A549 (cell line): ENCODE measurements at regions not wholly inside any gene's neighbourhood (a gene's known extent, or its start where the extent isn't known, plus 50 kb on each side); places are given as distances from the start of the nearest gene placed in this dataset.

Source experiments
- EP300 ChIP-seq, 2 experiments: fragments of >200 bp; sonication (Bioruptor Twin); formaldehyde crosslinking; IDR thresholded peaks; 2 replicates in 1 of 2; 3 replicates in 1 of 2; pipeline ENCODE4 v1.6.1; 2016 to 2017
- FOXS1 ChIP-seq: fragments of 250-450 bp; sonication (Bioruptor Pico); IDR thresholded peaks from 2 replicates; pipeline ENCODE4 v1.5.0; 2020; ENCODE audit warnings: mild to moderate bottlenecking, moderate library complexity
- MAZ ChIP-seq: fragments of 150-350 bp; IDR thresholded peaks from 2 replicates; pipeline ENCODE4 v1.6.1; 2014; ENCODE audit warnings: antibody characterized with exemption, low read depth, low read length, borderline replicate concordance
- MYC ChIP-seq: IDR thresholded peaks from 2 replicates; pipeline ENCODE4 v1.6.1; 2012; ENCODE audit warnings: mild to moderate bottlenecking, inconsistent platforms, low read length, improper control_type of control experiment, borderline replicate concordance
- PBX3 ChIP-seq: IDR thresholded peaks from 2 replicates; pipeline ENCODE4 v1.6.1; 2012
- POLR2A ChIP-seq: IDR thresholded peaks from 2 replicates; pipeline ENCODE4 v1.6.1; 2012; ENCODE audit warnings: mild to moderate bottlenecking, low read length
- RCOR1 ChIP-seq: fragments of 150-350 bp; IDR thresholded peaks from 2 replicates; pipeline ENCODE4 v1.6.1; 2014; ENCODE audit warnings: antibody characterized with exemption, low read length, low read depth
- SMC3 ChIP-seq: fragments of >200 bp; sonication (Bioruptor Twin); formaldehyde crosslinking; IDR thresholded peaks from 3 replicates; pipeline ENCODE4 v1.6.1; 2018; ENCODE audit warnings: inconsistent platforms
- SREBF2 ChIP-seq: fragments of 450-650 bp; IDR thresholded peaks from 2 replicates; pipeline ENCODE4 v1.6.1; 2014; ENCODE audit warnings: mild to moderate bottlenecking, moderate library complexity
- TF ChIP-seq, protein P1 (sequence below): fragments of >200 bp; sonication (Bioruptor Twin); formaldehyde crosslinking; IDR thresholded peaks from 3 replicates; pipeline ENCODE4 v1.5.1; 2016
- TF ChIP-seq, protein P2 (sequence below): fragments of 200-600 bp; sonication (generic); IDR thresholded peaks from 2 replicates; pipeline ENCODE4 v1.6.1; 2016; ENCODE audit warnings: antibody characterized with exemption, mild to moderate bottlenecking, moderate library complexity
- TF ChIP-seq, protein P3 (sequence below): fragments of 450-650 bp; IDR thresholded peaks from 2 replicates; pipeline ENCODE4 v1.6.1; 2014; ENCODE audit warnings: antibody characterized with exemption

DNA sequence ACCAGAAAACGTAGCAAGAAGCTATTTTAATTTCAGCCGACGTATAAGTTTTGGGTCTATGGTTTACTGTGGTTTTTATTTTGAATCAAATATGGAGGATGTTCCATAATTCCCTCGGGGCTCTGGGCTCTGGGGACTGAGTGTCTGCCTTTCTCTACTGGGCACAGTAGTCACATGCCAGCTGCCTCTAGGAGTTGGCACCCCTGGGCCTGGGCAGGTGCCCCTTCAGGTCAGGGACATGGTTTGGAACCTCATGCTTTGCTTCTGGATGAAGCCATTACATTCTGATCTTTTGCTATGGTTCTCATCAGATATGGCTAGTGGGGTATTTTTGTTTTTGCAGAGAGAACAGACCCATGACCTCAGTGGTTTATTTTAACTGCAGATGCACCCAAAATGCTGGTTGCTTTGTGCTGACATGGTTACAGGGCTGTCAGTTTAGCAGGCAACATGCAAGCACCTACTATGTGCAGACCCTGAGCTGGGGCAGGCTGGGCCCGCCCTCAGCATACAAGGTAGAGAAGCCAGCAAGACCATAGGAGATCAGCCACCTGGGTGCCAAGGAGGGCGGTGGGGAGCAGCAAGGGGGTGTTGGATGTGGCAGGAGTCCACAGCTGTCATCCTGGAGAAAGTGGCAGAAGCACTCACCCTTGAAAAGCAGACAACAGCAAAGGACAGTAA lies 54.5 kb upstream of the PSD2 start:
- TF ChIP-seq POLR2A (no peak), MYC (no peak), EP300 (IDR thresholded peaks at IDR 0.05) (no peak), SREBF2 (no peak), PBX3 (no peak), FOXS1 (no peak), RCOR1 (no peak), SMC3 (no peak), MAZ (no peak)
- TF ChIP-seq, protein P1, sequence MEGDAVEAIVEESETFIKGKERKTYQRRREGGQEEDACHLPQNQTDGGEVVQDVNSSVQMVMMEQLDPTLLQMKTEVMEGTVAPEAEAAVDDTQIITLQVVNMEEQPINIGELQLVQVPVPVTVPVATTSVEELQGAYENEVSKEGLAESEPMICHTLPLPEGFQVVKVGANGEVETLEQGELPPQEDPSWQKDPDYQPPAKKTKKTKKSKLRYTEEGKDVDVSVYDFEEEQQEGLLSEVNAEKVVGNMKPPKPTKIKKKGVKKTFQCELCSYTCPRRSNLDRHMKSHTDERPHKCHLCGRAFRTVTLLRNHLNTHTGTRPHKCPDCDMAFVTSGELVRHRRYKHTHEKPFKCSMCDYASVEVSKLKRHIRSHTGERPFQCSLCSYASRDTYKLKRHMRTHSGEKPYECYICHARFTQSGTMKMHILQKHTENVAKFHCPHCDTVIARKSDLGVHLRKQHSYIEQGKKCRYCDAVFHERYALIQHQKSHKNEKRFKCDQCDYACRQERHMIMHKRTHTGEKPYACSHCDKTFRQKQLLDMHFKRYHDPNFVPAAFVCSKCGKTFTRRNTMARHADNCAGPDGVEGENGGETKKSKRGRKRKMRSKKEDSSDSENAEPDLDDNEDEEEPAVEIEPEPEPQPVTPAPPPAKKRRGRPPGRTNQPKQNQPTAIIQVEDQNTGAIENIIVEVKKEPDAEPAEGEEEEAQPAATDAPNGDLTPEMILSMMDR = no peak
- TF ChIP-seq, protein P2, sequence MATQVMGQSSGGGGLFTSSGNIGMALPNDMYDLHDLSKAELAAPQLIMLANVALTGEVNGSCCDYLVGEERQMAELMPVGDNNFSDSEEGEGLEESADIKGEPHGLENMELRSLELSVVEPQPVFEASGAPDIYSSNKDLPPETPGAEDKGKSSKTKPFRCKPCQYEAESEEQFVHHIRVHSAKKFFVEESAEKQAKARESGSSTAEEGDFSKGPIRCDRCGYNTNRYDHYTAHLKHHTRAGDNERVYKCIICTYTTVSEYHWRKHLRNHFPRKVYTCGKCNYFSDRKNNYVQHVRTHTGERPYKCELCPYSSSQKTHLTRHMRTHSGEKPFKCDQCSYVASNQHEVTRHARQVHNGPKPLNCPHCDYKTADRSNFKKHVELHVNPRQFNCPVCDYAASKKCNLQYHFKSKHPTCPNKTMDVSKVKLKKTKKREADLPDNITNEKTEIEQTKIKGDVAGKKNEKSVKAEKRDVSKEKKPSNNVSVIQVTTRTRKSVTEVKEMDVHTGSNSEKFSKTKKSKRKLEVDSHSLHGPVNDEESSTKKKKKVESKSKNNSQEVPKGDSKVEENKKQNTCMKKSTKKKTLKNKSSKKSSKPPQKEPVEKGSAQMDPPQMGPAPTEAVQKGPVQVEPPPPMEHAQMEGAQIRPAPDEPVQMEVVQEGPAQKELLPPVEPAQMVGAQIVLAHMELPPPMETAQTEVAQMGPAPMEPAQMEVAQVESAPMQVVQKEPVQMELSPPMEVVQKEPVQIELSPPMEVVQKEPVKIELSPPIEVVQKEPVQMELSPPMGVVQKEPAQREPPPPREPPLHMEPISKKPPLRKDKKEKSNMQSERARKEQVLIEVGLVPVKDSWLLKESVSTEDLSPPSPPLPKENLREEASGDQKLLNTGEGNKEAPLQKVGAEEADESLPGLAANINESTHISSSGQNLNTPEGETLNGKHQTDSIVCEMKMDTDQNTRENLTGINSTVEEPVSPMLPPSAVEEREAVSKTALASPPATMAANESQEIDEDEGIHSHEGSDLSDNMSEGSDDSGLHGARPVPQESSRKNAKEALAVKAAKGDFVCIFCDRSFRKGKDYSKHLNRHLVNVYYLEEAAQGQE = no peak
- TF ChIP-seq, protein P3, sequence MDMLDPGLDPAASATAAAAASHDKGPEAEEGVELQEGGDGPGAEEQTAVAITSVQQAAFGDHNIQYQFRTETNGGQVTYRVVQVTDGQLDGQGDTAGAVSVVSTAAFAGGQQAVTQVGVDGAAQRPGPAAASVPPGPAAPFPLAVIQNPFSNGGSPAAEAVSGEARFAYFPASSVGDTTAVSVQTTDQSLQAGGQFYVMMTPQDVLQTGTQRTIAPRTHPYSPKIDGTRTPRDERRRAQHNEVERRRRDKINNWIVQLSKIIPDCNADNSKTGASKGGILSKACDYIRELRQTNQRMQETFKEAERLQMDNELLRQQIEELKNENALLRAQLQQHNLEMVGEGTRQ = no peak
